NCI-H524 treated with DMSO at 0.1 percent for 48 hours (cell line): ENCODE measurements at regions not wholly inside any gene's neighbourhood (a gene's known extent, or its start where the extent isn't known, plus 50 kb on each side); places are given as distances from the start of the nearest gene placed in this dataset.

Source experiments
- DNase-seq: peaks from one replicate; lab custom pipeline; 2025; lab: John Stamatoyannopoulos, UW

DNA sequence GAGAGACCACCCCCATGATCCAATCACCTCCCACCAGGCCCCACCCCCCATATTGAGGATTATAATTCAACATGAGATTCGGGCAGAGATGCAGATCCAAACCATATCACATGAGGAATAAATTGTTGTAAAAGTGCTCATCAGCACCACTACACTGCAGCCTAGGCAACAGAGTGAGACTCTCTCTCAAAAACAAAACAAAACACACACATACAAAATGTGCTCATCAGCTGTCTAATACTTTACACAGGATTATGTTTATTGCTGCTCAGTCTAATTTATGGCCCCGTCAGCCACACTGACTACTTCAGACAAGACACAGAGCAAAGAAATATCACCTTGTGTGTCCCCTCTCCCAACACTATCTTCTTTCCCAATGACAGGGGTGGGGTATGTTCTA lies 72.9 kb upstream of the PPM1J start:
- no peak for DNase-seq

DNA sequence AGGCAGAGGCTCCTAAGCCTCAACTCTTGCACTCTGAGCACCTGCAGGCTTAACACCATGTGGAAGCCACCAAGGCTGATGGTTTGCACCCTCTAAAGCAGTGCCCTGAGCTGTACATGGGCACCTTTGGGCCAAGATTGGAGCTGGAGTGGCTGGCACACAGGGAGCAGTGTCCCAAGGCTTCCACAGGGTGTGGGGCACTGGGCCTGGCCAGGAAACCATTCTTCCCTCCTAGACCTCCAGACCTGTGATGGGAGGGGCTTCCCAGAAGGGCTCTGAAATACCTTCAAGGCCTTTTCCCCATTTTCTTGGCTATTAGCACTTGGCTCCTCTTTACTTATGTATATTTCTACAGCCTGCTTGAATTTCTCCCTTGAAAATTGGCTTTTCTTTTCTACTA lies 67.9 kb upstream of the PPM1J start:
- DNase-seq, result no peak

DNA sequence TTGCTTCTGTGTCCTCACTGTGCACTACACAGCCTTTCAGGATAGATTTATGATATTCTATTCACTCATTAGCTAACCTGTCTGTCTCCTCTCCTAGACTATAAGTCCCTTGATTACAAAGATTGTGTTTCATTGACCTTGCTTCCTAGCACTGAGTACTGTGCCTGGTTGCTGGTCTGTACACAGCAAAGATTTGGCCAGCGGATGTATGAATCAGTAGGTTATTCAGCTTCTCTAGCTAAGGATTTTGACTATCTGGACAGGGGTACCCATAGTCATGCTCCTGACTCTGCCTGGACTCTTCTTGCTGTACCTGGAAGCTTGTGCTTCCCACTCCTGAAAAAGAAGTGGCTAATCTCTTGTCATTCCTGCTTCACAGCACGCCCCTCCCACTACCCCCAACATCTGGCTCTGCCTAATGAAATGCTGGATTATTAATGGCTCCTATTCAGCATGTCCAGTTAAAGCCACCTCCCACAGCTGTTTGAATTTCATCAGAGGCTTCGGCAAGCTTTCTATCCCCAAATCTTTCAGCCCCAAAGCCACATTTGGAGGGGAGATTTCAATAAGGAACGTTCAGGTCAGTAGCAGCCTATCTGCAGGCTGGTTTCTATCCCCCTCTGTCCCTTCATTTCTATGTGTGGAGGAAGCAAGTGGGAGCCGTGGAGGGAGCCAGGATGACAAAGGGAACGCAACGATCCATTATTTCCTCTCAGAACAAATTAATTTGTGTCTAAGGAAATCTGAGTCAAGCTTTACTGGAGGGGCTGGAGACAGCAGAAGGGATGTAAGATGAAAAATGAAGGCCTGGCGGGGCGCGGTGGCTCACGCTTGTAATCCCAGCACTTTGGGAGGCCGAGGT lies 64.8 kb upstream of the PPM1J start:
- no peak for DNase-seq

GRCh38 chr1:112778137-112778536 lies 63.0 kb upstream of the PPM1J start:
- DNase-seq, result no peak

- DNase-seq, result no peak
Measured at GRCh38 chr1:112776688-112777087, 61.6 kb upstream of the PPM1J start.

- DNase-seq, result no peak
Measured at GRCh38 chr1:112772781-112773180, 57.6 kb upstream of the PPM1J start.

- DNase-seq, result no peak
Measured at GRCh38 chr1:112770724-112771123, 55.6 kb upstream of the PPM1J start.

DNA sequence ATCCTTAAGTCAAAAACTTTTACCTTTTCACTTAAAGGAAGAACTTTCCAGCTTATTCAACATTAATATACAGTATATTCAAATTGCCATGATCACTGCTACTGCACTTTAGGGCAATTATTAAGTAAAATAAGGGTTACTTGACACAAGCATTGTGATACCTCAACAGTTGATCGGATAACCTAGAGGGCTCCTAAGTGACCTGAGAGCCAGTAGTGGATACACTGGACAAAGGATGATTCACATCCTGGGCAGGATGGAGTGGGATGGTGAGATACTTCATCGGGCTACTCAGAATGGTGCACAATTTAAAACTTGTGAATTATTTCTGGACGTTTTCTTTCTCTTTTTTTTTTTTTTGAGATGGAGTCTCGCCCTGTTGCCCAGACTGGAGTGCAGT lies 54.5 kb upstream of the PPM1J start:
- no peak for DNase-seq

- DNase-seq, result no peak
Measured at GRCh38 chr1:112767646-112768045, 52.5 kb upstream of the PPM1J start.
